Activated CD8-positive, alpha-beta memory T cell treated with anti-CD3 and anti-CD28 coated beads, Interleukin-2, amount 50 U/mL, for 4 hours (primary cell): ENCODE measurements at regions not wholly inside any gene's neighbourhood (a gene's known extent, or its start where the extent isn't known, plus 50 kb on each side); places are given as distances from the start of the nearest gene placed in this dataset.

Experiments used
- DNase-seq: peaks from one replicate; pipeline ENCODE4 v3.0.0-alpha.2; 2020

- no peak for DNase-seq
These were observed 220.3 kb upstream of the LYPLAL1 start for GRCh38 chr1:218953386-218953785.

DNA sequence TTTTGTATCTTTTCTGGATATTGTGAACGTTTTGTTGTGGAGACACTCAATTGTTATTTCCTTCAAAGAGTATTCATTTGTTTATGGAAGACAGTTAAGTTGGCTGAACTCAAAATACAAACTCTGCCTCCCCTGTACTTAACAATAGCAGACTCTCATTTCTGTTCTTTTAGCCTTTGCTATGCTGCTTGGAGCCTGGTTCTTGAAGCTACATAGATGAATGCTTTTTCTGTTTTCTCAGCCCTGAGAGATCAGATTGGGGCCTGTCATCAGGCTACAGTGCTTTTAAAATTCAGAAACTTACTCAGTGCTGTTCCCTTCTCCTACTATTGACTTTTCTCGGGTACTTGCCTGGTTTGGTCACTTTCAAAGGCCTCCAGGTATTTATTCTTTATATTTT lies 215.7 kb upstream of the LYPLAL1 start:
- DNase-seq: no peak

- no peak for DNase-seq
These were observed 213.9 kb upstream of the LYPLAL1 start for GRCh38 chr1:218959784-218960183.

GRCh38 chr1:218964471-218965185 lies 209.1 kb upstream of the LYPLAL1 start:
- DNase-seq: no peak

DNA sequence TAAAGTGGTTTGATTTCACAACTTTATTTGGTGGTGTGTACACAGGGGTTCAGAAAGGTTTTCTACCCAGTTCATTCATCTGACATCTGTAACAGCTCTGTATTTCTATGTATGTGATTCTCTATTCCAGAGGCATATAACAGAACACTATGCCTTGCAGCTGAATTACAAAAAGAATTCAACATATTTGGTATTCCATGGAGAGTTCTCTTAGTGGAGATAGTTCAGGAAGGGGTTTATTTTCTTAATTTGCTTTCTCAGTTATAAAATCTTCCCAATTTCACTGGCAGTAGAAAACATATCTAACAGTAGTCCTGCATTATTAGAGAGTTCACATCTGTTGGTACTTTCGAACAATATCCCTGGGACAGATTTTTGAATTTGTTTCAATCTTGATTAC lies 207.9 kb upstream of the LYPLAL1 start:
- no peak for DNase-seq

- DNase-seq: no peak
These were observed 206.4 kb upstream of the LYPLAL1 start for GRCh38 chr1:218967254-218967653.

GRCh38 chr1:218967836-218968235 lies 205.8 kb upstream of the LYPLAL1 start:
- no peak for DNase-seq

- DNase-seq: no peak
These were observed 204.7 kb upstream of the LYPLAL1 start for GRCh38 chr1:218969006-218969405.

DNA sequence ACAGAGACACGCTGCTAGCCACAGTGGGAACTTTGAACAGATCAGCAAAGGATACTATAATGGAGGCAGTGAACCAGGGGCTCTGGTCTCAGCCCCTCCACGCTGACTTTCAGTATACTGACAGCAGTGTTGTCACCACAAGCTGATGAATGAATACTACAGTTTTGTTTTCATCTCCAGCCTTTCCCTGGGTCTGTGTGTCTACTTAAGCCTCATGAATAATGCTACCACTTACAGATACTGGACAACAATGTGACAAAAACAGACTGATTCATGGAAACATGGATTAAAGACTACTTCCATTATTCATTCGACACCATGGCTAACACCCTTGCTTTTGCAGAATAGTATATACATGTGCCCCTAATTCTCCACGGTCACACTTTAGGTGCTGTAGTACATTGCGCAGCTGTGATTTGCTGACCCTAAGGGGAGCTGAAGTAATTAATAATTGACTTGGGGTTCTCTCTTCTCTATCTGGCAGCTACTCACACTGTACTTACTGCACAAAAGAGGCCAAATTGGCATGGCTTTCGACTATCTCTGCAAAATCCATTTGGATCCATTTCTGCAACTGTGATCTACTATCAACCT lies 203.2 kb upstream of the LYPLAL1 start:
- no peak for DNase-seq

- no peak for DNase-seq
These were observed 202.5 kb upstream of the LYPLAL1 start for GRCh38 chr1:218971156-218971555.

- DNase-seq: no peak
These were observed 192.8 kb upstream of the LYPLAL1 start for GRCh38 chr1:218980881-218981280.

- no peak for DNase-seq
These were observed 191.2 kb upstream of the LYPLAL1 start for GRCh38 chr1:218982482-218982881.

DNA sequence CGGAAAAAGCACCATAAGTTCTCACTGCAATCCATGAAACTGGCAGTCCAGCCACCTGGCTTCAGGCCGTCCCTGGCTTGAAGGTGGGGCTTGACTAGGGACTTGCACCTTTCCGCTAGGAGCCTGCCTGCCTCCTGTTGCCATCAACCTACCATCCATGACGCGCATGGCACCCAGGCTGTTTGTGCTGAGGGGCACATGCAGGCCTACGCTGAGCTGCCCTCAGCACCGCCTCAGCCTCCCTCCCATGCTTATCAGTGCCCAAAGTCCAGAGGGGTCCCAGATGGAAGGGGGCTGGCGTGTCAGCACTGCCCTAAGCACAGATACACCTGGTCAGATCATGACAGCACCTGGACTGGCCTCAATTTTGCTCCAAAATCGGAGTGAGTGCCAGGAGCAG lies 190.2 kb upstream of the LYPLAL1 start:
- no peak for DNase-seq

GRCh38 chr1:218983848-218984247 lies 189.8 kb upstream of the LYPLAL1 start:
- DNase-seq: no peak

DNA sequence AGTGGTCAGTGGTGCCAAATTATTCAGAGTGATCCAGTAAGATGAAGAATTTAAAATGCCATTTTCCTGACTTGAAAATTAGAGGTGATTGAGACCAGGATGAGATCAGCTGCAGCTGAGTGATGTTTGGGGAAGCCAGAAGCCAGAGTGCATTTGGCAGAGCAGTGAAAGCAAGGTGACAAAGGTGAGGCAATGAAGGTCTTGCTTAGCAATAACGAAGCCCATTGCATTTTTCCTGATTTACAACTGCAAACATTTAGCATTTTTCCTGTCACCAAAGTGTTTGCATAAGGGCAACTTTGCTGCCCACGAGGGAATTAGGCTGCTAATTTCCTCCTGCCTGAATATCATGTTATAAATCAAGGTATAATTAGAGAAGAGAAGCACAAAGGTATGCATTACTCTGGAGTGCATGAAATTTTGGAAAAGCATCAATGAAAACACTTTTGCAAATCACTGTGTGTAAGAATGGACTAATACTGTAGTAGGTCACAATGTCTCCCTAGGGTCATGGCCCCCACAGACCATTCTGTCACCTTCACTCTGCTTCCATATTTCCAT lies 188.2 kb upstream of the LYPLAL1 start:
- no peak for DNase-seq

GRCh38 chr1:218986816-218987215 lies 186.9 kb upstream of the LYPLAL1 start:
- DNase-seq: no peak

GRCh38 chr1:218990019-218990418 lies 183.7 kb upstream of the LYPLAL1 start:
- DNase-seq: no peak

DNA sequence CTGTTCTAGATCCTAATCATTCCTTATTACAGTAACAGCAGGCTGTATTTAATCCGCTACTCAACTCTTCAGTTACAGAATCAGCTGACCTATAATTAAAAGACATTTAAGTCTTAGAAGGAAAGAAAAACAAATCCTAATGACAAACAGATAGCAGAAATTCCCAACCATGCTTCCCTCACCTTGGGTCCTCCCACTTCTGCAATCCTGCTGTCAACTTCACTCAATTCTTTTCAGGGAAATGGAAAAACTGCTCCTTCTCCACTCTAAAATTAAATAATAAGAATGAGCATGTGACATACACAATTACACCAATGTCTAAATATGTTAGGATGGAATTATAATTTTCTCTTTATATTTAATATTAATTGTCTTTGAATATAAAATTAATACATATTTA lies 182.6 kb upstream of the LYPLAL1 start:
- no peak for DNase-seq

DNA sequence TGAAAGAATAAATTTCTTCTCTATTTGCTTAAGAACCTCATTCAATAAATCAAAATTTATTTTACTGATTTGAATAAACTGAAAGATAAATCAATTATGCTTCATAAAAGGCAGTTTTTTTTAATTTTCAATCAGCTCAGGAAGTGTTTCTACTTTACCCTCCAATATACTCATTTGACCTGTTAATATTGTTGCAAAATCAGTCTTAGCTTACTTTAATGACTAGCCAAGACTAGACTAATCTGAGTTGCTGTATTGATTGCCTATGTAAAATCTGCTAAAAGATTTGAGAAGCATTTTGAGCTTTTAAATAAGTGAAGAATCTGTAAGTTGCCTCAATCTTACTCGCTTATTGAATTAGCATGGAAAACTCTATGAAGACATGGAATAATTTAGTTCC lies 179.1 kb upstream of the LYPLAL1 start:
- no peak for DNase-seq

- DNase-seq: no peak
These were observed 178.5 kb upstream of the LYPLAL1 start for GRCh38 chr1:218995091-218995665.

- no peak for DNase-seq
These were observed 177.3 kb upstream of the LYPLAL1 start for GRCh38 chr1:218996362-218996761.

DNA sequence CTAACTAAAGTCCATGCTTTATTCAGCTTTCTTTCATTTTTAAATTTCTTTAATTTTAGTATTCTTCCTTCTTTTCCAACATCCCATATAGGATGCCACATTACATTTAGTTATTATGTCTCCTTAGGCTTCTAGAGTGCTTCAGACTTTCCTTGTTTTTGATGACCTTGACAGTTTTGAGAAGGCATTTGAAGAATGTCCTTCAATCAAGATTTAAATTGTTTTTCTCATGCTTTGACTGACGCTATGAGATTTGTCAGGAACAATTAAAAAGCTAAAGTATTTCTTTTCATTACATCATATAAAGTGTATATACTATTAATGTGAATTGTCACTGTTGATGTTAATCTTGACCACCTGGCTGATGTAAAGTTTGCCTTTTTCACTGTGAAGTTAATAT lies 173.7 kb upstream of the LYPLAL1 start:
- DNase-seq: no peak

DNA sequence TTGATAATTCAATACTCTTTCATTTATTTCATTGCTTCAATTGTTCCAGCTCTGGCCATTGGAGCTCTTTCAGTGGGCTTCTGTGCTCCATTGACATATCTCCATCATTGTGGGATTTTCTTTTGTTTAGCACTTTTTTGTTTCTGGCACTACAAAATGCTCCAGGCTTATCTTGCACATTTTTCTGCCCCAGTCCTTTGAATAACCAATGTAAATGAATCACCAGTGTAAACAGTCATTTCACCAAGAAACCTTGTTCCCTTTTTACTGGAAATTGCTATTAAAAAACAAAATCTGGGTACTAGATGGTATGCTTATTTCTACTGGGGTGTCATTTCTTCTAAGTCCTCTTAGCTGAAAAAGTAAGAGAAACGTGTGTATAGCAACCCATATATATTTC lies 173.0 kb upstream of the LYPLAL1 start:
- DNase-seq: no peak

GRCh38 chr1:219010720-219011119 lies 163.0 kb upstream of the LYPLAL1 start:
- DNase-seq: no peak
